DND-41 (cell line): ENCODE measurements at regions not wholly inside any gene's neighbourhood (a gene's known extent, or its start where the extent isn't known, plus 50 kb on each side); places are given as distances from the start of the nearest gene placed in this dataset.

Experiments
- ATAC-seq: fragments of 200-7000 bp; cut with Tn5 transposase; 3 replicates; pipeline ENCODE4 v1.9.1; 2021; ENCODE audit warnings: low read depth; ENCODE audit not compliant: insufficient read depth
- DNase-seq: peaks from one replicate; pipeline ENCODE4 v3.0.0-alpha.2; 2020
- H2AFZ ChIP-seq: 2 replicates; pipeline ENCODE4 v1.6.0; 2012; ENCODE audit warnings: low read depth, low read length
- H3K27ac ChIP-seq: 2 replicates; pipeline ENCODE4 v1.5.1; 2012; ENCODE audit warnings: low read length, inconsistent platforms
- H3K27me3 ChIP-seq: fragments of 200-600 bp; sonication (generic); 2 replicates; pipeline ENCODE4 v1.6.0; 2012; ENCODE audit warnings: low read length, mild to moderate bottlenecking, inconsistent platforms; ENCODE audit not compliant: insufficient read depth, poor library complexity
- H3K36me3 ChIP-seq: 2 replicates; pipeline ENCODE4 v1.5.1; 2012; ENCODE audit warnings: low read length, inconsistent platforms; ENCODE audit not compliant: insufficient read depth
- H3K4me1 ChIP-seq: 2 replicates; pipeline ENCODE4 v1.5.1; 2012; ENCODE audit warnings: mild to moderate bottlenecking, low read length; ENCODE audit not compliant: insufficient read depth
- H3K4me2 ChIP-seq: 2 replicates; pipeline ENCODE4 v1.6.0; 2012; ENCODE audit warnings: mild to moderate bottlenecking, moderate library complexity, low read length, inconsistent platforms; ENCODE audit not compliant: insufficient read depth
- H3K4me3 ChIP-seq, 2 experiments: fragments of 200-600 bp in 1 of 2; shearing (Covaris generic) in 1 of 2; 2 replicates each; pipeline ENCODE4 v1.5.1; 2012 to 2016; ENCODE audit warnings: inconsistent platforms in 2 of 2, low read length in 2 of 2, mild to moderate bottlenecking in 2 of 2, low read depth in 1 of 2, moderate library complexity in 1 of 2
- H3K79me2 ChIP-seq: 2 replicates; pipeline ENCODE4 v1.6.0; 2012; ENCODE audit warnings: low read length, inconsistent platforms; ENCODE audit not compliant: insufficient read depth
- H3K9ac ChIP-seq: 2 replicates; pipeline ENCODE4 v1.6.0; 2012; ENCODE audit warnings: low read depth, mild to moderate bottlenecking, inconsistent platforms, low read length, moderate library complexity
- H3K9me3 ChIP-seq: 2 replicates; pipeline ENCODE4 v1.5.1; 2012; ENCODE audit warnings: low read length, moderate library complexity, mild to moderate bottlenecking, inconsistent platforms; ENCODE audit not compliant: insufficient read depth, severe bottlenecking
- H4K20me1 ChIP-seq: 2 replicates; pipeline ENCODE4 v1.6.0; 2012; ENCODE audit warnings: low read length; ENCODE audit not compliant: insufficient read depth
- CTCF ChIP-seq: IDR thresholded peaks from 2 replicates; pipeline ENCODE4 v1.5.1; 2012; ENCODE audit warnings: borderline replicate concordance, low read length, moderate library complexity, mild to moderate bottlenecking; ENCODE audit not compliant: poor library complexity, severe bottlenecking; ENCODE audit errors: extremely low read depth
- EZH2 ChIP-seq: IDR thresholded peaks from 3 replicates; pipeline ENCODE4 v1.6.1; 2012; ENCODE audit warnings: borderline replicate concordance, low read depth, mild to moderate bottlenecking, moderate library complexity, low read length, inconsistent platforms; ENCODE audit not compliant: severe bottlenecking

GRCh38 chr6:104638841-104639290 lies 220.9 kb downstream of the HACE1 start:
- Histone ChIP-seq H2AFZ (no peak overlapping the region), H3K27me3 (no peaks in the 10 kb centered on the region), H3K79me2 (no peaks in the 10 kb centered on the region), H3K4me3 (no peak overlapping the region), H3K9me3 (no peaks in the 10 kb centered on the region), H3K9ac (no peak overlapping the region), H3K27ac (no peak overlapping the region), H4K20me1 (no peaks in the 10 kb centered on the region), H3K36me3 (no peaks in the 10 kb centered on the region), H3K4me2 (no peak overlapping the region), H3K4me1 (peaks cover 13% of the 10 kb centered on the region)
- ATAC-seq (peak; percentile 54), DNase-seq (no peak)
- TF ChIP-seq EZH2: no peak
- no peak for TF ChIP-seq CTCF

- Histone ChIP-seq H2AFZ (no peak overlapping the region), H3K9ac (no peak overlapping the region), H3K27ac (no peak overlapping the region), H4K20me1 (no peaks in the 10 kb centered on the region), H3K79me2 (no peaks in the 10 kb centered on the region), H3K4me2 (no peak overlapping the region), H3K27me3 (no peaks in the 10 kb centered on the region), H3K36me3 (no peaks in the 10 kb centered on the region), H3K4me1 (no peaks in the 10 kb centered on the region), H3K4me3 (no peak overlapping the region), H3K9me3 (no peaks in the 10 kb centered on the region)
- DNase-seq (no peak), ATAC-seq (no peak)
- TF ChIP-seq EZH2: no peak
- no peak for TF ChIP-seq CTCF
Measured at GRCh38 chr6:104633125-104633524, 226.6 kb downstream of the HACE1 start.

- no peak for ATAC-seq
- Histone ChIP-seq H3K27me3 (no peaks in the 10 kb centered on the region), H3K36me3 (no peaks in the 10 kb centered on the region), H3K4me2 (no peak overlapping the region), H3K27ac (no peak overlapping the region), H3K9me3 (no peaks in the 10 kb centered on the region), H2AFZ (no peak overlapping the region), H3K4me3 (no peak overlapping the region), H4K20me1 (no peaks in the 10 kb centered on the region), H3K4me1 (no peaks in the 10 kb centered on the region), H3K79me2 (no peaks in the 10 kb centered on the region), H3K9ac (no peak overlapping the region)
- DNase-seq: no peak
- TF ChIP-seq EZH2 (no peak), CTCF (no peak)
Measured at GRCh38 chr6:104632588-104632987, 227.1 kb downstream of the HACE1 start.

GRCh38 chr6:104630955-104631354 lies 228.8 kb downstream of the HACE1 start:
- H3K36me3 ChIP-seq: no peaks in the 10 kb centered on the region
- no peaks in the 10 kb centered on the region for H4K20me1 ChIP-seq
- no peak overlapping the region for H3K4me3 ChIP-seq
- no peaks in the 10 kb centered on the region for H3K27me3 ChIP-seq
- H3K4me1 ChIP-seq: no peaks in the 10 kb centered on the region
- no peak overlapping the region for H3K4me2 ChIP-seq
- ATAC-seq: no peak
- no peaks in the 10 kb centered on the region for H3K9me3 ChIP-seq
- H3K9ac ChIP-seq: no peak overlapping the region
- H3K79me2 ChIP-seq: no peaks in the 10 kb centered on the region
- H3K27ac ChIP-seq: no peak overlapping the region
- DNase-seq: no peak
- no peak overlapping the region for H2AFZ ChIP-seq
- no peak for TF ChIP-seq EZH2
- no peak for TF ChIP-seq CTCF
